Smooth muscle cell (in vitro differentiated cells): ENCODE measurements at regions not wholly inside any gene's neighbourhood (a gene's known extent, or its start where the extent isn't known, plus 50 kb on each side); places are given as distances from the start of the nearest gene placed in this dataset.

Source experiments
- DNase-seq: peaks from one replicate; lab custom pipeline; 2025; ENCODE audit not compliant: unreplicated experiment; lab: John Stamatoyannopoulos, UW
- H2AFZ ChIP-seq: fragments of 200-600 bp; sonication (generic); 2 replicates; pipeline ENCODE4 v1.6.0; 2016; ENCODE audit warnings: antibody characterized with exemption, low read depth, mild to moderate bottlenecking
- H3F3A ChIP-seq: fragments of 200-600 bp; sonication (generic); 2 replicates; pipeline ENCODE4 v1.6.0; 2017; ENCODE audit warnings: antibody characterized with exemption, low read depth
- H3K27ac ChIP-seq: fragments of 200-600 bp; sonication (generic); 2 replicates; pipeline ENCODE4 v1.5.1; 2016; ENCODE audit warnings: low read depth, mild to moderate bottlenecking
- H3K27me3 ChIP-seq: fragments of 200-600 bp; sonication (generic); 2 replicates; pipeline ENCODE4 v1.6.1; 2016; ENCODE audit warnings: low read depth, mild to moderate bottlenecking
- H3K36me3 ChIP-seq: fragments of 200-600 bp; sonication (generic); 2 replicates; pipeline ENCODE4 v1.5.1; 2016; ENCODE audit warnings: low read depth
- H3K4me1 ChIP-seq: fragments of 200-600 bp; sonication (generic); 2 replicates; pipeline ENCODE4 v1.5.1; 2016; ENCODE audit warnings: low read depth
- H3K4me2 ChIP-seq: fragments of 200-600 bp; sonication (generic); 2 replicates; pipeline ENCODE4 v1.6.0; 2016; ENCODE audit warnings: mild to moderate bottlenecking
- H3K4me3 ChIP-seq: fragments of 200-600 bp; sonication (generic); 2 replicates; pipeline ENCODE4 v1.5.1; 2016; ENCODE audit warnings: mild to moderate bottlenecking
- H3K79me2 ChIP-seq: fragments of 200-600 bp; sonication (generic); 2 replicates; pipeline ENCODE4 v1.6.0; 2016; ENCODE audit warnings: low read depth, mild to moderate bottlenecking
- H3K9ac ChIP-seq: fragments of 200-600 bp; sonication (generic); 2 replicates; pipeline ENCODE4 v1.6.0; 2016; ENCODE audit warnings: low read depth
- H3K9me3 ChIP-seq: fragments of 200-600 bp; sonication (generic); replicated peaks from 2 replicates; pipeline ENCODE4 v1.5.1; 2016; ENCODE audit warnings: low read depth
- H4K20me1 ChIP-seq: fragments of 200-600 bp; sonication (generic); 2 replicates; pipeline ENCODE4 v1.6.0; 2016; ENCODE audit warnings: low read depth
- WGBS: methylation state at CpG from one replicate; pipeline ENCODE4 v1.1.7; 2016; ENCODE audit warnings: low lambda C conversion rate; 5-methylcytosine and 5-hydroxymethylcytosine counted together
- TF ChIP-seq, protein P1 (sequence below): fragments of 200-600 bp; sonication (generic); IDR thresholded peaks from 2 replicates; pipeline ENCODE4 v1.5.1; 2017; ENCODE audit warnings: borderline replicate concordance, mild to moderate bottlenecking, antibody characterized with exemption; ENCODE audit not compliant: insufficient read depth, poor library complexity, severe bottlenecking

DNA sequence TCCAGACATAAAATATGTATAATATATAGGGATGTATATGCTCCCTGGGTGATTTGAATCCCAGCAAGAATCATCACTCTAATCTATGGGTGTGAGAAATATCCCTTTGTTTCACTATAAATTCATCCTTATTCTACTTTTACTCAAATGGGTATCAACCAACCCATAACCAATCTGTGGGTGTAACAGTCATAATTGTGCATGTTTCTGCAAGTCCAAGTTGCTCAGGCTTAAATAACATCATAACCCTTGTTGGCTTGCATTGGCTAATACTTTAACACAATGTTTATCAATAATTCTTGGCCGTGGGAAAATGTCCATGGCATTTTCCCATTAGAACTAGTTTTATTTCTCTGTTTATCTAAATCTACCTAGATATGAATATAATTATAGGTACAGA, 530.5 kb upstream of the TLE4 start:
- Histone ChIP-seq H3K27ac (no peak overlapping the region), H3K4me1 (no peaks in the 10 kb centered on the region), H3F3A (no peaks in the 10 kb centered on the region), H3K36me3 (no peaks in the 10 kb centered on the region), H3K9me3 (no peaks in the 10 kb centered on the region), H3K4me3 (no peak overlapping the region), H3K27me3 (no peaks in the 10 kb centered on the region), H4K20me1 (no peaks in the 10 kb centered on the region), H3K4me2 (no peak overlapping the region), H3K9ac (no peak overlapping the region), H3K79me2 (no peaks in the 10 kb centered on the region), H2AFZ (no peak overlapping the region)
- DNase-seq: no peak
- TF ChIP-seq, protein P1, sequence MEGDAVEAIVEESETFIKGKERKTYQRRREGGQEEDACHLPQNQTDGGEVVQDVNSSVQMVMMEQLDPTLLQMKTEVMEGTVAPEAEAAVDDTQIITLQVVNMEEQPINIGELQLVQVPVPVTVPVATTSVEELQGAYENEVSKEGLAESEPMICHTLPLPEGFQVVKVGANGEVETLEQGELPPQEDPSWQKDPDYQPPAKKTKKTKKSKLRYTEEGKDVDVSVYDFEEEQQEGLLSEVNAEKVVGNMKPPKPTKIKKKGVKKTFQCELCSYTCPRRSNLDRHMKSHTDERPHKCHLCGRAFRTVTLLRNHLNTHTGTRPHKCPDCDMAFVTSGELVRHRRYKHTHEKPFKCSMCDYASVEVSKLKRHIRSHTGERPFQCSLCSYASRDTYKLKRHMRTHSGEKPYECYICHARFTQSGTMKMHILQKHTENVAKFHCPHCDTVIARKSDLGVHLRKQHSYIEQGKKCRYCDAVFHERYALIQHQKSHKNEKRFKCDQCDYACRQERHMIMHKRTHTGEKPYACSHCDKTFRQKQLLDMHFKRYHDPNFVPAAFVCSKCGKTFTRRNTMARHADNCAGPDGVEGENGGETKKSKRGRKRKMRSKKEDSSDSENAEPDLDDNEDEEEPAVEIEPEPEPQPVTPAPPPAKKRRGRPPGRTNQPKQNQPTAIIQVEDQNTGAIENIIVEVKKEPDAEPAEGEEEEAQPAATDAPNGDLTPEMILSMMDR: no peak
- 67% methylated on average over 1 of the region's 1 CpG for WGBS

DNA sequence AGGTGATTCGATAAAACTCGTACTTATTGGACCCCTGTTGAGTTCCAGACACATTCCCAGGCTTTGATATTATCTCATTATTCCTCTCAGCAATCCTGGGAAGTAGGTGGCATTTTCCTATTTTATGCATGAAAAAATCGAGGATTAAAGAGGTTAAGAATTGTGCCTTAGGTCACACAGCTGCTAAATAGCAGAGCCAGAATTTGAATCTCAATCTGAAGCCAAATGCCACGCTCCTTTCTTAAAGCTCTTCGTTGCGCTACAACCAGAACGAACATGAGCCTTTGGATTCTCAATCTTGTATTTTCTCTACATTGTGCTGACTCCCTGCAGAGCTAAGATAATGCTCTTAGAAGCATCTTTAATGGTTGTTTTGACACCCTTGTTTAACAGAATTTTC, 527.8 kb upstream of the TLE4 start:
- H3K4me2 ChIP-seq: no peak overlapping the region
- H3K36me3 ChIP-seq: no peaks in the 10 kb centered on the region
- no peak overlapping the region for H3K9ac ChIP-seq
- no peaks in the 10 kb centered on the region for H3K9me3 ChIP-seq
- H4K20me1 ChIP-seq: no peaks in the 10 kb centered on the region
- H3F3A ChIP-seq: no peaks in the 10 kb centered on the region
- no peak overlapping the region for H2AFZ ChIP-seq
- DNase-seq: no peak
- no peak overlapping the region for H3K27ac ChIP-seq
- H3K4me3 ChIP-seq: no peak overlapping the region
- TF ChIP-seq, protein P1: no peak
- peaks cover 6% of the 10 kb centered on the region for H3K27me3 ChIP-seq
- no peaks in the 10 kb centered on the region for H3K79me2 ChIP-seq
- H3K4me1 ChIP-seq: no peaks in the 10 kb centered on the region
- 88% methylated on average over 7 of the region's 7 CpGs for WGBS

DNA sequence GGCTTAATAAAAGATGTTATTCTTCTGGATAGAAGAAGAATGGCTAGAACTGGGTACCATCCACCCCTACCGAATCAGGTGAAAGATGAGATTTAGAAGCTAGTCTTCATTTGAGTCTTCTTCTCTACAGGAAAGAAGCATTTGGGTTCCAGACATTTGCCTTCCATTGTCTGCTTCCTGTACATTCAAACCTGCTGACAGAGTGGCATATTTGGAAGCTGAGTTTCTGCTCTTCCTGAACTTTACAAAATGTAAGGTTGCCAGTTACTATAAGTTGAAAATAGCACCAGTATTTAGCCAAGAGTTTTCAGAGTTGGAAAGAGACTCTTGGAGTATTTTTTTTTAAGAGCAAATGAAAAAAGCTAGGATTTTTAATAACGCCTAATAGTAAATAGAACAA, 525.4 kb upstream of the TLE4 start:
- H3F3A ChIP-seq: no peaks in the 10 kb centered on the region
- H2AFZ ChIP-seq: no peak overlapping the region
- no peak for DNase-seq
- no peaks in the 10 kb centered on the region for H4K20me1 ChIP-seq
- H3K4me2 ChIP-seq: no peak overlapping the region
- H3K4me1 ChIP-seq: no peaks in the 10 kb centered on the region
- TF ChIP-seq, protein P1: no peak
- H3K27me3 ChIP-seq: peaks cover 6% of the 10 kb centered on the region
- H3K9me3 ChIP-seq: no peaks in the 10 kb centered on the region
- H3K9ac ChIP-seq: no peak overlapping the region
- no peak overlapping the region for H3K27ac ChIP-seq
- no peaks in the 10 kb centered on the region for H3K36me3 ChIP-seq
- H3K4me3 ChIP-seq: no peak overlapping the region
- H3K79me2 ChIP-seq: no peaks in the 10 kb centered on the region
- 98% methylated on average over 2 of the region's 2 CpGs for WGBS

DNA sequence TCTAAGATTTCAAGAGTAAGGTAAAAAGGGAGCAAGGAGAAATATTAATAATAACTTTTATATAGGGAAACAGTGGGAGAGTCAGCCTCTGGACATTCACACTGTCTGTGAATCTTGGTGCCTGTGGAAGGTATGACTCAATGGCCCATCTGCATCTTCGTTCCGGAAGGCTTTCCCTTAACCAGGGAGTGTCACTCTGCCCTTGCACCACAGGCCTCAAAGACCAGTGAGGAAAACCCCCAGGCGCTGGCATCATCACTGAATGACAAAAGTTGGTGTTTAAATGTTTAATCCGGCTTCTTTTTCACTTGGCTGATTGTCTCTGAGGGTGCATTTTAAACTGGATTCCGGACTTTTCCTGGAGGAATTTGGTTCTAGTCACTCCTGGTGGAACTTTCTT, 522.4 kb upstream of the TLE4 start:
- Histone ChIP-seq H3K4me2 (no peak overlapping the region), H3K27ac (no peak overlapping the region), H3K9ac (no peak overlapping the region), H3K4me3 (no peak overlapping the region), H3K4me1 (no peaks in the 10 kb centered on the region), H3K36me3 (no peaks in the 10 kb centered on the region), H3K79me2 (no peaks in the 10 kb centered on the region), H2AFZ (no peak overlapping the region), H4K20me1 (no peaks in the 10 kb centered on the region), H3F3A (no peaks in the 10 kb centered on the region), H3K27me3 (peaks cover 6% of the 10 kb centered on the region), H3K9me3 (no peaks in the 10 kb centered on the region)
- no peak for DNase-seq
- TF ChIP-seq, protein P1: no peak
- 68% methylated on average over 5 of the region's 5 CpGs for WGBS
